HG03520 (cell line): ENCODE measurements at regions not wholly inside any gene's neighbourhood (a gene's known extent, or its start where the extent isn't known, plus 50 kb on each side); places are given as distances from the start of the nearest gene placed in this dataset.

Experiments
- ATAC-seq: cut with Tn5 transposase; IDR thresholded peaks from one replicate; pipeline ENCODE4 v1.9.1; 2021; ENCODE audit warnings: mild to moderate bottlenecking, moderate library complexity; ENCODE audit not compliant: unreplicated experiment

DNA sequence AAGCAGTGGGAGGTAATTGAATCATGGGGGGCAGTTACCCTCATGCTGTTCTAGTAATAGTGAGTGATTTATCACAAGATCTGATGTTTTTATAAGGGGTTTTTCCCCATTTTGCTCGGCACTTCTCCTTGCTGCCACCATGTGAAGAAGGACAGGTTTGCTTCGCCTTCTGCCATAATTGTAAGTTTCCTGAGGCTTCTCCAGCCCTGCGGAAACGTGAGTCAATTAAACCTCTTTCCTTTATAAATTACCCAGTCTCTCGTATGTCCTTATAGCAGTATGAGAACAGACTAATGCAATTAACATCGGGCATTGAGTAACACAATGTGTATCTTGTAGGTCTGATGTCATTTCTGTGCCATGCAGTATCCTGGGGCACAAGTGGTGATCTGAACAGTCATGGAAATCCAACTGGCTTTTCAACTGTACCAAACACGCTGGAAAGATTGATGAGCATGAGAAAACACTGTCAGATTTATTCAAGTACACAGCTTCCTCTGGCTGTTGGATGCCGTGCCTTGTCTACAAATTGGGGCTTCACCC, 208.6 kb upstream of the KIAA1217 start:
- no peak for ATAC-seq

GRCh38 chr10:24006741-24007140, 202.2 kb upstream of the KIAA1217 start:
- no peak for ATAC-seq

DNA sequence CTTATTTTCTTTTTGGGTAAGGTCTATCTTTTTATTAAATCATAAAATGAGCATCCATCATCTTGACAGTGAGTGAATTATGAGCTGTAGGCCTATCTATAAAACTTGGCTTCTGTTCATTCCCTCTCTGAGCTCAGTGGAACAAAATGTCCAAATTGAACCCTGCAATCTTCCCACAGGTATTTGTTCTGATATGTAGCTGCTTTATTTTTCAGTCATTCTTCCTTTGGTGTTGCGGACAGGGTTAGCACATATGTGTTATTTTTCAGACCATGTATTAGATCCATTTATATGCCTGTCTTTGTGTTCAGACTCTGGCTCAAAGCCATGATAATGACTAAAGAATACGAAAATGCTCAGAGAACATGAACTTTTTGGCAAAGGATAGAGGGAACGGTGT, 201.6 kb upstream of the KIAA1217 start:
- ATAC-seq, result no peak

- no peak for ATAC-seq
Observed at GRCh38 chr10:24008164-24009091, 200.5 kb upstream of the KIAA1217 start.

GRCh38 chr10:24009115-24009514, 199.8 kb upstream of the KIAA1217 start:
- no peak for ATAC-seq

GRCh38 chr10:24009736-24010135, 199.2 kb upstream of the KIAA1217 start:
- ATAC-seq, result no peak

DNA sequence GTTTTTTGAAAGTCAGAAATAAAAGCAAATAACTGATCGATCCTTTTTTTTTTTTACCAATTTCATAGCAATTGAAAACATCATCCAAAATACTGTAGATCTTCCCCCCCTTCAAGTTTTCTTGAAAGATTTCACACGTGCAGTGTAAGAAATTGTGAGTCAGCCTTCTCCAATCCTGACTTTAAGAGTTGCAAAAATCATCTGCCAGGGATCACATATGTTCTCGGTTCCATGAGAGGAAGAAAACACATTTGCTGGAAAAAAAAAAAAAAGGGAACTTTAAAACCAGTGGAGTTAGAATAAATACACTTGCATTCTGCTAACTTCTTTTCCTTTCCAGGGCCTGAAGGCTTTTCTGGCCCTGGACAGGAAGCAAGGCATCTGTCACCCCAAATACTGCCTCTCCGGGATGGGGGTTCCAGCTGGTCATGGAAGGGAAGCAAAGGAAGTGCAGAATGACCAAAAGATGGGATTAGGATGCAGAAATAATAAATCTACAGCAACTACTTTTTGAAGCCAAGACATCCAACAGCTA, 198.4 kb upstream of the KIAA1217 start:
- ATAC-seq, result no peak

GRCh38 chr10:24012249-24012803, 196.6 kb upstream of the KIAA1217 start:
- ATAC-seq, result no peak

- no peak for ATAC-seq
Observed at GRCh38 chr10:24027107-24027506, 181.8 kb upstream of the KIAA1217 start.

- ATAC-seq, result no peak
Observed at GRCh38 chr10:24034571-24034970, 174.4 kb upstream of the KIAA1217 start.

DNA sequence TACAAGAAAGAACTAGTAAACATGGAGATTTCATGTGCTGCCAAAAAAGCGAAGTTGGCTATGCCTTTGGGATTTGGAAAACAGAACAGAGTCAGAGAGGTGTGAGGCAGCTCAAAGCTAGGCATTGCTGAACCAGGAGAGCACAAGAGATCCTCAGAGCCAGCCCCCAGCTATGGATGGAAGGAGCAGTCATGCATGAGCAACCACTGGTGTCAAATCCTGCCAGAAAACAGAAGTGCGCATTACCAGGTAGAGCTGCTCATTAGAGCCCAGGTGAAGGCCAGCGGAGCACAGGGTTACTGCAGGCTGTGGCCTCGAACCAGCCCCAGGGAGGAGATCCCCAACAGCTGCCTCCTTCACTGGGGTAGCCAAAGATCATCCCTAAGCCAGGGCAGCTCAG, 173.2 kb upstream of the KIAA1217 start:
- ATAC-seq, result no peak

DNA sequence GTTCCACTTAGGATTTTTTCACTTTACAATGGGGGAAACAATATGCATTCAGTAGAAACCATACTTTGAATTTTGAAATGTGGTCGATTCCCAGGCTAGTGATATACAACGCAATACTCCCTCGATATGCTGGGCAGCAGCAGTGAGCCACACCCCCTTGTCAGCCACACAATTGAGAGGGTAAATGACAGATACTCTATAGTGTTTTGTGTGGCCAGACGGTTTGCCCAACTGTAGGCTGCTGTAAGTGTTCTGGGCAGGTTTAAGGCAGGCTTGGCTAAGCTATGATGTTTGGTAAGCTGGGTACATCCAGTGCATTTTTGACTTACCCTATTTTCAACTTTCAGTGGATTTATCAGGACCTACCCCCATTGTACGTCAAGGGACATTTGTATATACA, 169.6 kb upstream of the KIAA1217 start:
- no peak for ATAC-seq

DNA sequence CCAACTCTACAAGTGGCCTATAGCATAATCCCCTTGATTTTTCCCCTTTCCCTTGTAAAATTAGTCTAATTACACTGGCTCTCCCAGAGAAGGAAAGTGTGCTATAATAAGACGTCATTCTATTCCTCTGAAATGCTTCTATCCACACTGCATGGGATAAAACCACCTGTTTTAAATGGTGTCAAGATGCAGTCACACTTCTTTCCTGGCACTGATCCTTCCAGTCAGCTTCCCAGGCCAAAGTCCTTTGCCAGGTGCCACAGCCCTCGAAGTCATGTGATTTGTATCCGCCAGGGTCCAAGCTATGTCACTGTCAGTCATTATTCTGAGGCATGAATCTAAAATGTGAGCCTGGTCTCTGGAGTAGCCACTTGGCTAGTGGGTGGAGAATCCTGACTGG, 169.0 kb upstream of the KIAA1217 start:
- ATAC-seq, result no peak

GRCh38 chr10:24041034-24041433, 167.9 kb upstream of the KIAA1217 start:
- ATAC-seq, result no peak

GRCh38 chr10:24041834-24042233, 167.1 kb upstream of the KIAA1217 start:
- ATAC-seq, result no peak

DNA sequence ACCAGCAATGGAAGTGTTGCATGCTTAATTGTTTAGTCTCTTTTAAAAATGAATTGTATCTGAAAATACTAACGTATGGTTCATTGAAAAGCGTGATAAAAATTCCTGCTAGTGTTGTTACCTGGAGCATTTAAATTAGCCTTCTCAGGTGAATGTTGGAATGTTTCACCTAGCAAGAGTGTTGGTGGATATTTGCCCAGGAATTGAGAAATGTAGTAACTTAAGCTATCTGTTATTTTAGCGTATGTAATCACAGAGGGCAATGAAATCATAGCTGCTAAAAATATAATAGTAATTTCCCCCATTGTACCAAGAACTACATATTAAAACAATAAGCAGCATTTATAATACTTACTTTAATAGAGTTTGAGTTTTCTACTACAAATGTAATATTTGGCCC, 166.1 kb upstream of the KIAA1217 start:
- ATAC-seq, result no peak

- no peak for ATAC-seq
Observed at GRCh38 chr10:24046060-24046459, 162.9 kb upstream of the KIAA1217 start.

- no peak for ATAC-seq
Observed at GRCh38 chr10:24047176-24047575, 161.8 kb upstream of the KIAA1217 start.

DNA sequence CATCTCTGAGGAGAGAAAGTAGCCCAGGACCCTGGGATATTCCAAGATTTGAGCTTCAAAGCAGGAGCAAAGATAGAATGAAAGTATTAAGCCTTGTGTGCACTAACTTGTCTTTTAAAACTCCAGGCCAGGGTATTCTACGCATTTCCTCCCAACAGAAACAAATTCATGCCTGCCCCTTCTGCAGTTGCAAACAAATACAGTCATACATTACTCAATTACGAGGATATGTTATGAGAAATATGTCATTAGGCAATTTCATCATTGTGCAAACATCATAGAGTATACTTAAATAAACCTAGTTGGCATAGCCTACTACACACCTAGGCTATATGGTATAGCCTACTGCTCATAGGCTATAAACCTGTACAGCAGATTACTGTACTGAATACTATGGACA, 154.5 kb upstream of the KIAA1217 start:
- ATAC-seq, result no peak

DNA sequence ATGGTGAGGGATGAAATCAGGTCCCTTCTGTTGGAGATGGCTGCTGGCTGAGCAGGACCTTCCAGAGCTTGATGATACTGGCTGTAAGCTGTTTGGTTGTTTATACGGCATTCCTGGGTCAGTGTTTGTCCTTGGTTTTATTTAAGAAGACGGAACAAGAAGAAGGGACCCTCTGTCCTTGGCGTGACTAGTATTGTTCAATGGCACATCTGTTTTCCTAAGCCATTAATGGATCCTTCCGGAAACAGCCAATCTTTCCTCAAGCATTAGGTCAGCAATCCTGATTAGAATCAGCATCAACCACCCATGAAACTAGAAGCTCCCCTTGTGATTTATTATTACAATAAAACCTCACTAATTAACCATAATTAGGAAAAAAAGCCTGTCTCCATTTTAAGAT, 128.7 kb upstream of the KIAA1217 start:
- ATAC-seq, result no peak

DNA sequence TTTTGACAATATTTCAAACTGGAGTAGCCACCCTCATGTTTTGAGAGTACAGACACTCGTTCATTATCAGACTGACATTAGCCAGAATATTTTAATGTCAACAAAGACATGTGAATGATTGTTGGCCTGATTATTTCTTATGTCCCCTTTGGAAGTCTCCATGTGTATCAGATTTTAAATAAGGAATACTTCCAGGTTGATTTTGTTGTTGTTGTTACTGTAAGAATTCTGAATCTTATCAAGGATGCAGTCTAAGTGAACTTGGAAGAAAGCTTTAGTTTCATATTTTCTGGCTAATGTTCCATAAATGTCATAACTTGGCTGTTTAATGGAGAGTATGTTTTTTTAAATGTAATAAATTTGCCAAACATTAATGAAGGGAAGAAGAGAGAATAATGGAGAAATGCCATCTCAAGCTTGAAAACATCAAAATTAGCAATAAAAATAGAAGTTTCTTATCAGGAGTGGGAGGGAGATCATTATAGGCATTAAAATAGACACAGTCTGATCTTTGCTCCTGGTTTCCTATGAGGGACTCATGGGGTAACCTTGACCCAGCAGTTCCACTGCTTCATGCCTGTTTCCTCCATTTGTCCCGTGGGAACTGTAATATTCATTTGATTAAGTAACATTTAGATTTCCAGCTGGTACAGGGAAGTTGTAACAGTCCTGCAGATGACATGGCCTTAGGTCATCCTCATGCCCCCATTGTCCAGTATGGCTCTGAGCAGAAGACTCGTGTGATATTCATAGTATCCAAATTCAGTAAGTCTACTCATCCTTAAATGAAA, 122.4 kb upstream of the KIAA1217 start:
- no peak for ATAC-seq
